WTC11 (cell line): ENCODE measurements at regions not wholly inside any gene's neighbourhood (a gene's known extent, or its start where the extent isn't known, plus 50 kb on each side); places are given as distances from the start of the nearest gene placed in this dataset.

Experiments
- CREM ChIP-seq: sonication (generic); formaldehyde crosslinking; IDR thresholded peaks from 2 replicates; pipeline ENCODE4 v1.8.1; 2022; ENCODE audit warnings: mild to moderate bottlenecking, missing genetic modification reagents, moderate library complexity
- HMGA2 ChIP-seq: fragments of 250-450 bp; sonication (Bioruptor Pico); IDR thresholded peaks from 2 replicates; pipeline ENCODE4 v1.4.0; 2021; ENCODE audit warnings: mild to moderate bottlenecking, moderate library complexity
- KAT7 ChIP-seq: sonication (generic); formaldehyde crosslinking; IDR thresholded peaks from 2 replicates; pipeline ENCODE4 v1.8.1; 2023; ENCODE audit warnings: missing genetic modification reagents, mild to moderate bottlenecking, borderline replicate concordance
- NFE2L1 ChIP-seq: sonication (generic); formaldehyde crosslinking; IDR thresholded peaks from 2 replicates; pipeline ENCODE4 v1.8.1; 2023; ENCODE audit warnings: missing genetic modification reagents
- OVOL2 ChIP-seq: fragments of 250-450 bp; sonication (Bioruptor Pico); IDR thresholded peaks from 2 replicates; pipeline ENCODE4 v1.9.0; 2021; ENCODE audit warnings: mild to moderate bottlenecking, borderline replicate concordance
- RELA ChIP-seq: sonication (generic); formaldehyde crosslinking; IDR thresholded peaks from 2 replicates; pipeline ENCODE4 v1.8.1; 2022; ENCODE audit warnings: missing genetic modification reagents, mild to moderate bottlenecking, borderline replicate concordance
- TF ChIP-seq, protein P1 (sequence below): fragments of 200-600 bp; IDR thresholded peaks from 2 replicates; pipeline ENCODE4 v1.8.0; 2022; ENCODE audit warnings: antibody characterized with exemption
- TF ChIP-seq, protein P2 (sequence below): sonication (generic); formaldehyde crosslinking; conservative IDR thresholded peaks from 2 replicates; pipeline ENCODE4 v1.8.1; 2022; ENCODE audit warnings: mild to moderate bottlenecking, missing genetic modification reagents
- TF ChIP-seq, protein P3 (sequence below): sonication (generic); formaldehyde crosslinking; IDR thresholded peaks from 2 replicates; pipeline ENCODE4 v1.8.0; 2022; ENCODE audit warnings: mild to moderate bottlenecking, missing genetic modification reagents

DNA sequence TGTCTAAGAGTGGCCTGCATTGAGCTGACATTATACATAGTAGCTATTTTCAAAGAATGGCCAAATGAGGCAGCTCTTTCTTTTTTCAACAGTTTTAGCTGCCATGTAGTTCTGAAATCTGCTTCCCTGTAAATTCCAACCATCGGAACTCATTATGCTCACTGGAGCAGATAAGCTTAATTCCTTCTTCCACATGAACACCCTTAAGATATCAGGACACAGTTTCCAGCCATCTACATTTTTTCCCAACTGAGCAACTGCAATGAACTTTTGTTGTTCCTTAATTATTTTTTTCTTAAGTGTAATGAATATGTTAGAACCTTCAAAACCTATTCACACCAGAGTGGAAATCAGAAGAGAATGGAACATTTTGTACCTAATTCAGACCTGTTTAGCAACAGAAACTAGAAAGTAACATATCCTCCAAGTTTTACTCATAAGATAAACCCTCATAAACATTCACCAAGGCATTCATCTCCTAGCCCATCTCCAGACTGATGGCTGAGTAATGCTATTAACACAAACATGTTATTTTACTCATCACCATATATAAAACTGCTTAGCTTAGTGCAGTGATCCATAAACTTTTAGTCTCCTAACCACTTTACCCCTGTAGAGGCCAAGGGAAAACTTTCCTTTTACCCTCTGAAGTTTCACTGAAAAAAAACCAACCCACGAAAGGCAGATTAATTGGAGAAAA, 296.1 kb upstream of the SYT1 start:
- TF ChIP-seq, protein P1, sequence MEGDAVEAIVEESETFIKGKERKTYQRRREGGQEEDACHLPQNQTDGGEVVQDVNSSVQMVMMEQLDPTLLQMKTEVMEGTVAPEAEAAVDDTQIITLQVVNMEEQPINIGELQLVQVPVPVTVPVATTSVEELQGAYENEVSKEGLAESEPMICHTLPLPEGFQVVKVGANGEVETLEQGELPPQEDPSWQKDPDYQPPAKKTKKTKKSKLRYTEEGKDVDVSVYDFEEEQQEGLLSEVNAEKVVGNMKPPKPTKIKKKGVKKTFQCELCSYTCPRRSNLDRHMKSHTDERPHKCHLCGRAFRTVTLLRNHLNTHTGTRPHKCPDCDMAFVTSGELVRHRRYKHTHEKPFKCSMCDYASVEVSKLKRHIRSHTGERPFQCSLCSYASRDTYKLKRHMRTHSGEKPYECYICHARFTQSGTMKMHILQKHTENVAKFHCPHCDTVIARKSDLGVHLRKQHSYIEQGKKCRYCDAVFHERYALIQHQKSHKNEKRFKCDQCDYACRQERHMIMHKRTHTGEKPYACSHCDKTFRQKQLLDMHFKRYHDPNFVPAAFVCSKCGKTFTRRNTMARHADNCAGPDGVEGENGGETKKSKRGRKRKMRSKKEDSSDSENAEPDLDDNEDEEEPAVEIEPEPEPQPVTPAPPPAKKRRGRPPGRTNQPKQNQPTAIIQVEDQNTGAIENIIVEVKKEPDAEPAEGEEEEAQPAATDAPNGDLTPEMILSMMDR: no peak
- TF ChIP-seq OVOL2 (no peak), RELA (no peak), NFE2L1 (CRISPR knock-in tag) (no peak), KAT7 (CRISPR knock-in tag) (no peak), HMGA2 (no peak), CREM (CRISPR knock-in tag) (no peak)
- TF ChIP-seq, protein P2, sequence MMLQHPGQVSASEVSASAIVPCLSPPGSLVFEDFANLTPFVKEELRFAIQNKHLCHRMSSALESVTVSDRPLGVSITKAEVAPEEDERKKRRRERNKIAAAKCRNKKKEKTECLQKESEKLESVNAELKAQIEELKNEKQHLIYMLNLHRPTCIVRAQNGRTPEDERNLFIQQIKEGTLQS: no peak
- TF ChIP-seq, protein P3, sequence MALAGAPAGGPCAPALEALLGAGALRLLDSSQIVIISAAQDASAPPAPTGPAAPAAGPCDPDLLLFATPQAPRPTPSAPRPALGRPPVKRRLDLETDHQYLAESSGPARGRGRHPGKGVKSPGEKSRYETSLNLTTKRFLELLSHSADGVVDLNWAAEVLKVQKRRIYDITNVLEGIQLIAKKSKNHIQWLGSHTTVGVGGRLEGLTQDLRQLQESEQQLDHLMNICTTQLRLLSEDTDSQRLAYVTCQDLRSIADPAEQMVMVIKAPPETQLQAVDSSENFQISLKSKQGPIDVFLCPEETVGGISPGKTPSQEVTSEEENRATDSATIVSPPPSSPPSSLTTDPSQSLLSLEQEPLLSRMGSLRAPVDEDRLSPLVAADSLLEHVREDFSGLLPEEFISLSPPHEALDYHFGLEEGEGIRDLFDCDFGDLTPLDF (CRISPR knock-in tag): no peak
